COLO829 (cell line): ENCODE measurements at regions not wholly inside any gene's neighbourhood (a gene's known extent, or its start where the extent isn't known, plus 50 kb on each side); places are given as distances from the start of the nearest gene placed in this dataset.
"Not testable (repeated sequence)": the region's sequence is repeated elsewhere in the genome, so short reads cannot be mapped to it uniquely, and the experiment has no call there.

Experiments
- DNase-seq: peaks from one replicate; pipeline ENCODE4 v3.0.0; 2012; ENCODE audit warnings: low spot score

DNA sequence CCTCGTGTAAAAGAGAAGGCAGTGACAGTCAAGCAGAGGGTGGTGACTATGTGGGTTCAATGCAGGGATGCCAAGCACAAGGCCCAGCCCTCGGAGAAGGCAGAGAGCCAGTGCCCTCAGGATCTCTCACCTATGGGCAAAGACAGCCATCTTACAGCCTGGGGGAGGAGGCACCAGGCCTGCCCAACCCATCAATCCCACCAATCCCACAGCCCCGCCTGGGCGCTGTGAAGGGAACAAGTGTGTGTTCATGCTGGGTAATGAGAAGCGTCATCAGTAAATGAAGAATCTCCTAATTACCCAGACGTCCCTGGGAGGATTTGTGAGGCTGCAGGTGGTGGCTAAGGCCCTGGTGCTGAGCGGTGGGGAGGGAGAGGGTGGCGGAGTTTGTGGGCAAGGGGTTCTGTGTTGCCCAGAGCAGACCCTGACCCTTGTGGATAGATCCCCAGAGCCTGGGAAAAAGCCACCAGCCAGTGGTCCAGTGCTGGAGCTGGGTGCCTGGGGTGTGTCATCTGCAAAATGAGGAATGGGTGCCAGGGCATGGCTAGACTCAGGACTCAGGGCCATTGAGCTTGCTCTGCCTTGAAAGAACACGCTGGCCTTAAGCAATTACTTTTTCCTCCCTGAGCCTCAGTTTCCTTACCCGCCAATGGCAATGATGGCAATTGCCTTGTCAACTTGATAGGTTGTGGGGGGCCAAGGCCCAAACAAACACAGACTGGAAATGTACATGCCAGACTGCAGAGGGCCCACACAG lies 128.1 kb upstream of the UNC5B start:
- DNase-seq: no peak

DNA sequence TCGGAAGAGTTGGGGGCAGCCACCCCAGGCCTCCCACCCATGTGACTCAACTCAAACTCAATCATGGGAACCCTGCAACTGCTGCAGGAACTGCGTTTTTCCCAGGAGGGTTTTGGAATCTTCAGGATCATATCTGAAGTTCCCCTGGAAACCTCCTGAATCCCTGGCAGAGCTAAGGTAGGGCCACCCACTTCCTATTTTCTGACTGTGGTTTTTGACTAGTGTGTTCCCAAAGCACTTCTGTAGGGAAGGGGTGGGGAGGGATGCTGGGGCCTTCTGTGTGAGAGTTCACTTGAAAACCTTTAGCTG lies 127.6 kb upstream of the UNC5B start:
- no peak for DNase-seq

DNA sequence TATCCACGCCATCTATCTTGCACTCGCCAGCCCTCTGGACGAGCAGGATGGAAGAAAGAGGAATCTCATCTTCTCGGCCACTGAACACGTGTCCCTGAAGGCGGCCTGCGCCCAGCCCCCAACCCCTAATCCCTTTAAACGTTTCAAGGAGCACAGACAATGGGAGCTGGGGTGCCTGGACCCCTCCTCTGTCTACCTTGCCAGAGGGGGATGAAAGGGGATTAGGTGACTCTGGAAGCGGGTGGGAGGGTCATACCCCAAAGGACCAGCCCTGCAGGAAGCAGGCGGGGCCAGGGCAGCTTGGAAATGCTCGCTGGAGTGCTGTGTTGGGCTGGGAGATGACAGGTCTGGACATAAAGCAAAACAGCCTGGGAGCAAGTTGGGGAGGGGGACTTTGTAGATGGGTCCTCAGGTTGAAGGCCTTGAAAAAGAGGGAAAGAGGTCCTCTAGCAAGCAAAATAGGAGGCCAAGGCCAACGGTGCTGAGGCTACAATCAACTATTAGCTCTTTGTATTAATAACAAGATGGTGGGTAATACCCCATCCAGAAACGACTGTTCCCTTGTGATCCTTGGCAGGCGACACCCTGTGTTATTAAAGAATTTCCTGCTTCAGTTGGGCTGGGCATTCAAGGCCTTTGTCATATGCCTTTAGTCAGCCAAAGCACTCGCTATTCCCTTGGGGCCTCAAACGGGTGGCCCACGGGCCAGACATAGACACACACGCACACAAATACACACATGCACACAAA lies 126.5 kb upstream of the UNC5B start:
- DNase-seq: no peak

- no peak for DNase-seq
Measured at GRCh38 chr10:71086439-71087080, 125.8 kb upstream of the UNC5B start.

DNA sequence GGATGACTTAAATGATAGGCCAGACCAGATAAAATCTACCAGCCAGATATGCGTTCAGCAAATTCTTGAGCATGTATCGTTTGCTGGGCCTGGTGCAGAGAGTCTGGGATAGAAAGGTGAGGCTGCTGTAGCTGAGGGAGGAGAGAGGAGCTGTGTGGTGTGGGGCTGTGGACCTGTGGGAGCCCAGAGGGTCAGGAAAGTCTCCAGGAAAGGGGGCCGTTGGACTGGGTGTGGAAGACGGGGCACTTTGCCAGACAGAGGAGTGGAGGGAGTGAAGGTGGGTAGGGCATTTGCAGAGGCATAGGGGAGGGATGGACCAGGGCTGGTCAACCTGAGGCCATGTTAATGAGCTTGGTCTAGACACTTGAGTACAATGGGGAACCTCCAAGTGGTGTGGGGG lies 124.7 kb upstream of the UNC5B start:
- DNase-seq: no peak

GRCh38 chr10:71088054-71088453 lies 124.3 kb upstream of the UNC5B start:
- no peak for DNase-seq

DNA sequence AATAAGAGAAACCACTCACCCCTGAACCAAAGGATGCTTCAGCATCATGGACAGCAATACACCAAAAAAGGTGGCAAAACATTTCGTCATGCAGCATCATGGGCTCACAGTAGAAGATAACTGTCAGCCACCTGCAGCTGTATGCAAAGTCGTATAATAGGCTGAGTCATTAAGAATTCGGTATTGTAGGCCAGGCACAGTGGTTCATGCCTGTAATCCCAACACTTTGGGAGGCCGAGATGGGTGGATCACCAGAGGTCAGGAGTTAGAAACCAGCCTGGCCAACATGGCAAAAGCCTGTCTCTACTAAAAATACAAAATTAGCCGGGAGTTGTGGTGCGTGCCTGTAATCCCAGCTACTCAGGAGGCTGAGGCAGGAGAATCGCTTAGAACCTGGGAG lies 123.8 kb upstream of the UNC5B start:
- DNase-seq: not testable (repeated sequence)

DNA sequence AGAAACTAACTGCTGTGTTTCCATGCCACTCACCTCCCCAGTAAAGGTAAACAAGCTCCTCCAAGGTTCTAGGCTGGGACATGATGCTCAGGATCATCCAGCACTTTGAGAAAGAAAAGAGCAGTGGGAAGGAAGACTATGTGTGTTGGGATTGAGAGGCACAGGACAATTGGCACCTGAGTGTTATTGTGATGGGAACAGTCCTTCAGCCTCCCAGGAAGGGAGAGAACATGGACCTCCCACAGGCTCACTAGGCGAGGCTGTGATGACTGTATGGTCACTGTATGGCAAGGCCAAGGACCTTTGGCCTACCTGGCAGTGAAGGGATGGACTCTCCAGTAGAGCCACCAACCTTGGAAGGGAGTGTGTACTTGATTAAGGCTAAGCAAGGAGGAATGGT lies 123.2 kb upstream of the UNC5B start:
- no peak for DNase-seq

GRCh38 chr10:71090330-71090729 lies 122.0 kb upstream of the UNC5B start:
- no peak for DNase-seq

- DNase-seq: no peak
Measured at GRCh38 chr10:71090801-71091200, 121.6 kb upstream of the UNC5B start.

DNA sequence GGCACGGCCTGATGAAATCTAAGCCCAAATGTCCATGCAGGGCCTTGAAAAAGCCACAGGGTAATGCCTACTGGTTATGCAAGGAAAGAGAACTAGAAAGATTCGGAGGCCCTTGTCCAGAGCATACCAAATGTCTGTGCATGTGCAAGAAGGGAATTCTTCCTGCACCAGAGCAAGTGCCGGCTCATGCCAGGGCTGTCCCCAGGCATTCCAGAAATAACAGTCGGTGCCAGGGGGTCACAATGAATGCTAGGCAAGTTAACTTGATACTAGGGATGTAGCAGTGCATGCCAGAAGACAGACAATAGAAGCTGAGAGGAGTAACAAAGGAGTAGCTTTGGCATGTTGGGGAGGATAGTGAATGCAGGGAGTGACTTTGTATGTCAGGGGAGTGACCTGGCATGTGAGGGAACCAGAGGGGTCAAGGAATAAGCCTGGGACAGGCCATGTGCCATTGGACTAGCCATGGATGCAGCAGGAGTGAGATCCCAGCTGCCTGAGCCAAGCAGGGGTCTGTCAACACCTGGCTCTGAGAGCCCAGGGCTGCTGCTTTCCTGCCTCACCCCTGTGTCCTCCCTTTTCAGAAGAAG lies 119.5 kb upstream of the UNC5B start:
- DNase-seq: no peak

GRCh38 chr10:71093531-71093930 lies 118.8 kb upstream of the UNC5B start:
- DNase-seq: no peak

DNA sequence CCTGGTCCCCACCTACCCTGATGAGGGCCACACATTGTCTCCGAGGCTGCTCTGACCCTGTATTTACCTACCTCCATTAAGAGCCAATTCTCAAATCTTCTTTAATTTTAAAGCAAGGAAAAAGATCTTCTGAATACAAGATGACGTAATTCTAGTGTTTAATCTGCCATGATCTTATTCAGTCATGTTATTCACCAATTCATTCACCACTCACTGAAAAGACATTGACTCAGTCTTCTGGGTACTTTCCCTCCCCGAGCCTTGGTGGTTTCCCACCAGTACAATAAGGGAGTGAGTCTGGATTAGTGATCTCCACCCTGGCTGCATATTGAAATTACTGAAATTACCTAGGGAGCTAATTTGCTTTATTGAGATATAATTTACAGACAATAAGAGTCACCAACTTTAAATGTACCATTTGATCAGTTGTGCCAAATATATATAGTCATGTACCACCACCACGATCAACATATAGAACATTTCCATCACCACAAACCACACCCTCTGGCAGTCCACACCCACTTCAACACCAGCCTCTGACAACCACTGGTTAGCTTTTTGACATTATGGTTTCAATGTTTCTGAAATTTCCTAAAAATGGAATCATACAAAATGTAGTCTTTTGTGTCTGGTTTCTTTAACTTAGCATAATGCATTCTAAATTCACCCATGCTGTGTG lies 117.5 kb upstream of the UNC5B start:
- DNase-seq: no peak

DNA sequence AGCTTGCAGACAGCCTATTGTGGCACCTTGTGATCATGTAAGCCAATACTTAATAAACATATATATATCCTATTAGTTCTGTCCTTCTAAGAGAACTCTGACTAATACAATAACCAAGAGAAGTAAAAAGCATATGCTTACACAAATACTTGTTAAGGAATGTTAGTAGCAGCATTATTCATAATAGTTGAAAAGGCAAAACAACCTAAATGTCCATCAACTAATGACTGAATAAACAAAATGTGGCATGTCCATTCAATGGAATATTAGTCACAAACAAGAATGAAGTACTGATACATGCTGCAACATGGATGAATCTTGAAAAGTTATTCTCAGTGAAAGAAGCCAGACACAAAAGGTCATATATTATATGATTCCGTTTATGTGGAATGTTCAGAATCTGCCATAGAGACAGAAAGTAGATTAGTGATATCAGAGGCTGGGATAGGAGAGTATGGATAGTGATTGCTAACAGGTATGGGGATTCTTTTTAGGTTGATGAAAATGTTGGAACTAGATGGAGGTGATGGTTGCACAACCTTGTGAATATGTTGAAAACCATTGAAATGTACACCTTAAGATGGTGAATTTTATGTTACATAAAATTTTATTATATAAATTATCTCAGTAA lies 112.5 kb upstream of the UNC5B start:
- DNase-seq: no peak

DNA sequence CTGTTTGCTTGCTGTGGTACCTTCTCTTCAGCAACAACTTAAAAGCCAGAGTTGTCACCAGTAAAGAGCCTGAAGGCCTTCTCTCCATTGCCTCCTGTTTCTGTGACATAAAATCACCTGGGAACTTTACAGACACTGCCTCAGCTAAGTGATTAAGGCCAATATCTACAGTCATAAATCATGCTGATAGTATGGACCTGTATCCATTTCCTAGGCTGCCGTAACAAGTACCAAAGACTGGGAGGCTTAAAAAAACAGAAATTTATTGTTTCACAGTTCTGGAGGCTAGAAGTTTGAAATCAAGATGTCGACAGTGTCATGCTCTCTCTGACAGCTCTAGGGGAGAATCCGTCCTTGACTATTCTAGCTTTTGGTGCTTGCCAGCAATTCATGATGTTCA lies 108.4 kb upstream of the UNC5B start:
- DNase-seq: no peak

- DNase-seq: not testable (repeated sequence)
Measured at GRCh38 chr10:71106151-71106550, 106.2 kb upstream of the UNC5B start.

- DNase-seq: not testable (repeated sequence)
Measured at GRCh38 chr10:71107117-71107516, 105.3 kb upstream of the UNC5B start.

- not testable (repeated sequence) for DNase-seq
Measured at GRCh38 chr10:71108042-71108441, 104.3 kb upstream of the UNC5B start.

DNA sequence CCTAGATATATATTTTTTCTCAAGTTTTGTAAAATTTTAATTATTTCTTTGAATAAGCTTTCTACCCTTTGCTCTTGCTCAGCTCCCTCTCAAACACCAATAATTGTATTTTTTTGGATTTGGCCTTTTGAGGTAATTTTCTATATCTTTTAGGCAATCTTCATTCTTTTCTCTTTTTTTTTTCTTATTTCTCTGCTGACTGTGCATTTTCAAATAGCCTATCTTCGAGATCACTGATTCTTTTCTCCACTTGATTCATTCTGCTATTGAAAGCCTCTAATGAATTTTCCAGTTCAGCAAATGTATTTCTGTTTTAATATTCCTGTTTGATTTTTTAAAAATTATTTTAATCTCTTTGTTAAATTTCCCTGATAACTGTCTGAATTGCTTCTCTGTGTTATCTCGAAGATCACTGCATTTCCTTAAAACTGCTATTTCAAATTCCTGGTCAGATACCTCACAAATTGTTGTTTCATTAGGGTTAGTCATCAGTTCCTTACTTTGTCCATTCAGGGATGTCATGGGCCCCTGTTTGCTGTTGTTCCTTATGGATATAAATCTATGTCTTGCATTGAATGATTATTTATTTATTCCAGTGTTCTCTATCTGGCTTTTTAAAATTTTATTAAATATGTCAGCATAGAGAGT lies 100.1 kb upstream of the UNC5B start:
- no peak for DNase-seq

DNA sequence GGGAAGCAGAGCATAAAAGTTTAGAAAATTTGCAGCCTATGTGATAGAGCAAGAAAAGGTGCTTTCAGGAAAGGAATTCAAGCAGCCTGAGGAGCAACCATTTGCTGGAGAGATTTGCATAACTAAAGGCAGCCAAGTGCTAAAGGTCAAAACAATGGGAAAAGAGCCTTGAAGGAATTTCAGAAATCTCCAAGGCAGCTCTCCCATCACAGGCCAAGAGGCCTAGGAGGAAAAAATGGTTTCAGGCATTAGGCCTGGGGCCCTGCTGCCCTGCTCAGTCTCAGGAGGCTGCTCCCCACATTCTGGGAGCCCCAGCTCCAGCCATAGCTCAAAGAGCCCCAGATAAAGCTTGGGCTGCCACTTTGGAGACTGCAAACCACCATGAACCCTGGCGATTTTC lies 95.9 kb upstream of the UNC5B start:
- DNase-seq: no peak

- DNase-seq: not testable (repeated sequence)
Measured at GRCh38 chr10:71117589-71117988, 94.8 kb upstream of the UNC5B start.
